Fibroblast of skin of abdomen (primary cell): ENCODE measurements at regions not wholly inside any gene's neighbourhood (a gene's known extent, or its start where the extent isn't known, plus 50 kb on each side); places are given as distances from the start of the nearest gene placed in this dataset.
A peak's percentile ranks its signal among the peaks of the same experiment; 100 is the strongest.
"Not testable (repeated sequence)": the region's sequence is repeated elsewhere in the genome, so short reads cannot be mapped to it uniquely, and the experiment has no call there.

ENCODE experiments used
- DNase-seq: peaks from one replicate; pipeline ENCODE4 v3.0.0-alpha.2; 2013

DNA sequence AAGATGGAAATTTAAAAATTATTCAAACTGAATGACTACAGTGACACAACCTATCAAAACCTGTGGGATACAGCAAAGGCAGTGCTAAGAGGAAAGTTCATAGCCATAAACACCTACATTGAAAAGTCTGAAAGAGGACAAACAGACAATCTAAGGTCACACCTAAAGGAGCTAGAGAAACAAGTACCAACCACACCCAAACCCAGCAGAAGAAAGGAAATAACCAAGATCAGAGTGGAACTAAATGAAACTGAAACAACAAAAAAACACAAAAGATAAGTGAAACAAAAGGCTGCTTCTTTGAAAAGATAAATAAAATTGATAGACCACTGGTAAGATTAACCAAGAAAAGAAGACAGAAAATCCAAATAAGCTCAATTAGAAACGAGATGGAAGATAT lies 247.2 kb upstream of the ZNF804A start:
- DNase-seq: no peak

DNA sequence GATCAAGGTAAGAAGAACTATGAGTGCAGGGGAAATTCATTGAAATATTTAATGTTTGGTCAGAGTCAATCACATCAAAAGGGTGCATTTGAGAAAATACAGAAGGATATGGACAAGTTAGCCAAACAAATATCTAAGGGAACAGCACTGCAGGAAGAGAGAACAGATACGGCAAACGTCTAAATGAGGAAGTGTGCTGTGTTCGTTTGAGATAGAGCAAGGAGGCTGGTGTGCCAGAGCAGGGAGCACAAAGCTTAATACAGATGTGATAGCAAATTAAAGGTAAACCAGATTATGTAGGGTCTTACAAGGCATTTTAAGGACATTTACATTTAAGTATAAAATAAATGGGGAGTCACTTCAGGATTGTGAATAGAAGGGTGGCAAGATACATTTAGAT lies 241.3 kb upstream of the ZNF804A start:
- DNase-seq: no peak

DNA sequence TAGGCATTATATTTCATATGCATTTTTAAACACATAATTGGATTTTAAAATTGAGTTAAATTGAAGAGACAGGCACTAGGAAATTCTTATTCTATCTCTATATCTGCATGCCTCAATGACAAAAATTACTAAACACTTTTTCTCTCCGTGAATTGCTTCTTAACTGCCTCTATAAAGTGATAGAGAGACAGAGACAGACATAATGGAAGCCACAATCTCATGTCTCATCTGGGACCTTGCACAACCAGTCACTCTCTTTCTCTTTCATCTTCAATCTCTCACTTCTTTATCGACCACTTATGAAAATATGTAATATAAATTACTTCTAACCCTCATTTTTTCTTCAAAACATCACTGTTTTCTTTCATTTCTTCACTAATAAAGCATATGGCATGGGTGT lies 238.9 kb upstream of the ZNF804A start:
- no peak for DNase-seq

DNA sequence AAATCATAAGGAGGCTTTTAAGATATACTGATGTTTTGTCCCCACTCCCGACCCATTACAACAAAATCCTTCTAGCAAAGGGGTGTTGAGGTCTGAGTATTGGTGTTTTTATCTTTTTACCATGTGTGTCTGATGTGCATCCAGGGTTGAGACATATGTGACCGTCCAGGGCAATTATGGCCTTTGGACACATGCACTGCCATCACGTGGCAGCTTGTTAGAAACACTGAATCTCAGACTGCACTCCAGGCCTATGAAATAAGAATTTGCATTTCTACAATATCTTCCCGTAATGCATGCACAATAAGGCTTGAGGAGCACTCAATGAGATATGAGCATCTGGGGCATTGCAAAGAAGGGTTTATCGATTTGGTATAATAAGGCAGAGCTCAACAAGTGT lies 235.1 kb upstream of the ZNF804A start:
- DNase-seq: no peak

DNA sequence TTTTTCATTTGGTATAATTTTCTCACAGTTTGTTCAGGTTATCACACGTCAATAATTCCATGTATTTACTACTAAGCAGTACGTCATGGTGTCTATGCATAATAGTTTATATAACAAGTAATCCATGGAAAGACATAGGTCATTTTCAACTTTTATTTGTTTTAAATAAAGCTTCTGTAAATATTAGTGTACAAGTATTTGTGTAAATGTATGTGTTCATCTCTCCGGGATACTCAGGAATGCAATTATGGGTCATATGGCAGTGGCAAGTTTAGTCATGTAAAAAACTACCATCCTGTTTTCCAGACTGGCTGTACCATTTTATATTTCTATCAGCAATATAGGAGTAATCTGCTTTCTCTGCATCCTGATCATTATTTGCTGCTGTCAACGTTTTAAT lies 231.1 kb upstream of the ZNF804A start:
- no peak for DNase-seq

DNA sequence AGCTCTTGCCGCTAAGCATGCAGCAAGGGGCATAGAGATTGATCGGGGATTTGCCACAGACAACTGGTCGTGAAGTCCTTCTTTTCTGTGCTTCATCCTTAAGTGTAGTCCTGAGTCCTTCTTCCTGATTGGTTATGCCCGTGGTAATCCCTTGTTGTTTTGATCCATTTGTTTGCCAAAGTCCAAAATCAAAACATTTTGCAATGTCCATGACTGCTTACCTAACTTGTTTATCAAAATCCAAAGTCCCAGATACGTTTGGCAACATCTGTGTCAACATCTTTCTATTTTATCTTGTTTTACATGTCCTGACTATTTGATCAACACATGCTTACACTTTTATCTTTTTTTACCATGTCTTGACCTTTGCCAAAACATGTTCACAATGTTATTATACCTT lies 229.0 kb upstream of the ZNF804A start:
- no peak for DNase-seq

DNA sequence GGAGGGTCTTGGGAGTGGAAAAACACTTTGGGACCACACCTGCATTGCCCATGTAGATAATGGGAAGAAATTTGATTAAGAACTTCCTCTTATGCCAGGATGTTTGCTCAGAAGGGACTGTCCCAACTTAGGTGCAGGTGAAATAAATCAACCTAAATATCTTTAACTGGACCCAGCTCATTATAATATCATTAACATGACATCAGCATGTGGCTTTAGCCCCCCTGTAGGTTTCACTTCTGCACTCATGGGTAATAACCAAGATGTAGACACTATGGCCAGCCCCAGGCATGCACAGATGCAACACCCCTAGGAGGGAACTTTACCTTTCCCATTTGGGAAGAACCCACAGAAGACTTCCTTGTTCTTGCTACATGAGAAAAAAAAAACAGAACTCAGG lies 227.4 kb upstream of the ZNF804A start:
- no peak for DNase-seq

DNA sequence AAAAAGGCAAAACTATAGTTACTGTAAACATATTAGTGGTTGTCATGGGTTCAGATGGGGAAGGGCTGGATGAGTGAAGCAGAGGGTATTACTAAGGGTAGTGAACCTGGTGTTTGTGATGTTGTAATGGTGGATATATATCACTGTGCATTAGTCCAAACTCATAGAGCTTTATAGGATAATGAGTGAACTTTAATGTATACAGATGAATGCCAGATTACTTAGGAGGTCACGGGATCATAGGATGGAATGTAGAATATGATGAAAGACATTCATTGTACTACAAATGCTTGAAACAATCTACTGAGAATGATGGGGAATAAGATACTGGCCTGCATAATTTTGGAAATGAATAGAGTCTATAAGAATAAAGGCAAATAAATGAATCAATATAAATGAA lies 226.7 kb upstream of the ZNF804A start:
- peak; percentile 24 for DNase-seq

DNA sequence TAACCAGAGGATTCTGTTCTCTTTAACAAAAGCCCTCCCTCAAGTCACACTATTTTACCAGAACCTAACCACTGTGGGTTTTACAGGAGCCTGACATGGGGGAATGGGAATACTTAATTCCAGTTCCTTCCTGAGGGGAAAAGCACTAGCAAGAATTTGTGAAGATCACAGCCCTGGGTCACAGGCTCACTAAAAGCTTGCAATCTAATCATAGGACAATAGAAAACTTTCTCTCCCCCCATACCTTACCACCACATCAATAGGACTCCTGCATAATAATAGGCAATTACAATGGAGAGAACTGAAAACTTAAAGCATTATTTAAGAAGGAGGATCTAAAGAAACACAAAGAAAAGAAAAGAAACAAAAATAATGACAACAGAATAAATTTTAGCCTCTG lies 225.8 kb upstream of the ZNF804A start:
- DNase-seq: no peak

DNA sequence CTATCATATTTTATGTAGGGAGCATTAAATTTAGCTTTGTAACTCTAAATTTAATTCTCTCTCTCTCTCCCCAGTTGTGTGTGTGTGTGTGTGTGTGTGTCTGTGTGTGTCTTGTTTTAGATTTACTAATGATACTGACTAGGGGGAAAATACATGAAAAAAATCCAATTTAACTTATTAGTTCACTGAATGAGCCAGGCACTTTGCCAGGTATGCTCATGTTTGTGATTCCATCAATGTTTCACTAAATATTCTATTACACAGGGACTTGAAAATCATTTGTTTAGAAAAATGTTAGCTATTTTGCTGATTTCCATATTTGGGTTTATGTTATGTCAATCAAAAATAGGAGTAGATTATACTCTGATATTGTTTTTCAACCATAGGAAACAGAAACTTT lies 203.7 kb upstream of the ZNF804A start:
- DNase-seq: peak; percentile 26

DNA sequence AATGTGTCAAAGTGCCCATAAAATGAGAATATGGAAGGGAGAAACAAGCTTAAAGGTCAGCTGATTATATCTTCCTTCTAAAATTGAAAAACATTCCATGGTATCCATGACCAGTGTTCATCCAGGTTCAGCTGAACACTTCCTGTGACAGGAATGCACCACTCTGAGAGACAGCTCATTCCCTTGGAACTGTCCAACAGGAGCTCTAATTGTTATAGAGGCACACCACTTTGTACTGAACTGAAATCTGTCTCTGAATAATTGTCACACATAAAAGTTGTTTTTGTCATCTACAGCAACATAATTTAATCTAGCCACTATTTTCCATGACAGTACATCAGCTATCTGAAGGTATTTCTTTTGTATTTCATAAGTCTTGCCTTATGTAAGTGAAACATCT lies 195.9 kb upstream of the ZNF804A start:
- DNase-seq: no peak

DNA sequence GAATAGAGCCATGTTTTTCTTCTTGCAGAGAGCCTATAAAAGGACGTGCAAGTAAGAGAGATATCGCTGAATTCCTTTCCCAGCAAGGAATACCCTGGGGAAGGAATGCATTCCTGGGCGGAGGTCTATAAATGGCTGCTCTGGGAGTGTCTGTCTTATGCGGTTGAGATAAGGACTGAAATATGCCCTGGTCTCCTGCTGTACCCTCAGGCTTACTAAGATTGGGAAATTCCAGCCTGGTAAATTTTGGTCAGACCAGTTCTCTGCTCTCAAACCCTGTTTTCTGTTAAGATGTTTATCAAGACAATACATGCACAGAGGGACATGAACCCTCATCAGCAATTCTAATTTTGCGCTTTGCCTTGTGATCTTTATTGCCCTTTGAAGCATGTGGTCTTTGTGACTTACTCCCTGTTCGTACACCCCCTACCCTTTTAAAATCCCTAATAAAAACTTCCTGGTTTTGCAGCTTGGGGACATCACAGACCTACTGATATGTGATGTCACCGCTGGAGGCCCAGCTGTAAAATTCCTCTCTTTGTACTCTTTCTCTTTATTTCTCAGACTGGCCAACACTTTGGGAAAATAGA lies 191.2 kb upstream of the ZNF804A start:
- DNase-seq: not testable (repeated sequence)

DNA sequence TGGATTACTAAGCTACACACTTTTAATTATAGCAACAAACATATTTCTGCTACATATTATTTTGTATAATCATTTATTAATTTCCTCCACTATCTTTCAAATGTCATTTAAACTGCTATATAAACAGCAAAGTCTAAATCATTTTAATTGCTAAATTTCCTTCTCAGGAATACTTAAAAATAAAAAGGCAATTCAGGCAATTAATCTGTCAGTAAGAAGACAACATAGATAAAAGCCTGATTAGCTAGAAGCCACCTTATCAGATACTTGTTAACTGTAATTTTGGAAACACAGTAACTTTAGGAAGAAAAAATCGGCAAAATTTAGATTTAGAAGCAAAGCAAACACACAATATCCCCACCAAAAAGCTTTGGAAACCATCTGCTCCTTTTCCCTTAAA lies 188.2 kb upstream of the ZNF804A start:
- DNase-seq: no peak

DNA sequence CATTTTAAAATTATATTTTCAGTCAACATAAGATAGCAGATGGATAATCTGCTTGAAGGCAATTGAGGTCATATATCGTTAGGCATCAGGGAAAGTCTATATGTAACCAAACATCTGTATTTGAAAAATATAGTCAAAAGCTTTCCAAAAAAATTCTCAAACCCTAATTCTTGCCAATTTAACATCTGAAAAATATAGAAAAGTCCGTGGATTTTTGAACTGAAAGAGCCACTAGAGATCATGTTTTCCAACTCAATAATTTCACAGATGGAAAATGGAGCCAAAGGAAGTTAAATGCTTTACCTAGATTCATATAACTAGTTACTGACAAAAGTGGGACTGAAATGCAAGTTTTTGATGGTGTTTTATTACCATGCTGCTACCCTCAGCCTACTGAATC lies 185.1 kb upstream of the ZNF804A start:
- DNase-seq: no peak

DNA sequence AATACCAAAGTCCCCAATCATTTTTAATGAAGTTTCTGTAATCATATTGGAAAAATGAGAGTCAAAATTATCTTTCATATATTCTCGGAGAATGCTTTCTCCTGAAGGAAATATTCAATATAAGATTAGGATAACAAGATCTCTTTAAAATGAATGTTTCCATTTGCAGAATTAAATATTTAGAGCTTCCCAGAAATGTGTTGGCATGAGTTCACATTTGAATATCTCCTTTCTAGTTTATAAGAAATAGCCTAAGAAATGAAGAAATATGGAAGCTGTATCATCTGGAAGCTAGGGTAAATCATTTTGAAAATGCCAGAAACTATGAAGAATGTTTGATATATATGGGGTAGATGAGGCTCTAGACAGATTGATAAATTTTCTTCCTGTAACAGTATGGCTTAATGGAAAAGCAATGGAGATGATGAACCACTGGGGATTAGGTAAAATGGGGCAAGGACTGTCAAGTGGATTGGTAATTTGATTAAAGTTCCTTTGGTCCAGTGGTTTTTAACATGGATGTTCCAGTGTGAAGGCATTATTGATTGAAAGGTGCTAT lies 184.6 kb upstream of the ZNF804A start:
- no peak for DNase-seq

DNA sequence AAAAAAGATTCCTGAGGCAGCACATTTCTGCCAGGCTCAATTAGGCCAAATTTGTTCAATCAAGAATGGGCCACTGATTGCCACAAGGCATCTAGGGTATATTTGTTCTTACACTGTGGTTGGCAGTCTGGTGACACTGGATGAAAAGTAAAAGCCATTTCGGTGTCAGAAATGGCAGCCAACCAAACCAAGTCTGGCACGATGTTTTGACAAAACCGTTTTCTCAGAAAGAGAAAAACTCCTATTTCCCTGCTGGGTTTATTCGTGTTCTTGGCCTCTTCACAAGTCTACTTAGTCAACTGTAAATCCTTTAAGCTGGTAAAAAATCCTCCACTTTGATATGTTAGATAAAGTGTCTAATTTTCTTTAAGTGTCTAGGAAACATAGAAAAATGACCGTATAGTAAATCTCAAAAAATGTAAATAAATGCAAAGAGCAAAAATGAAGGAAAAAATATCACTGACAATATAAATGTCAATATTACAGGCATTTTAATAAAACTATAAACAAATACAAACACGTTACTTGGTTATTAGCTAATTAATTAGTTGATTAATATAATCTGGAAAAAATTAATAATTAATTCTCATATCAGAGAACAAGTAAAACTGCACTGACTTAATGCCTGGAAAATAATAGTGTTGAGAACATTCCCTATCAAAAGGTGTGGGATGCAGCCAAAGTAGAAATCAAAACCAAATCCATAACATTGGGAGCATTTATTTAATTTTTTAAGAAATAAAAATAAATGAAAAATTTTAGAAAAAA lies 182.0 kb upstream of the ZNF804A start:
- no peak for DNase-seq

DNA sequence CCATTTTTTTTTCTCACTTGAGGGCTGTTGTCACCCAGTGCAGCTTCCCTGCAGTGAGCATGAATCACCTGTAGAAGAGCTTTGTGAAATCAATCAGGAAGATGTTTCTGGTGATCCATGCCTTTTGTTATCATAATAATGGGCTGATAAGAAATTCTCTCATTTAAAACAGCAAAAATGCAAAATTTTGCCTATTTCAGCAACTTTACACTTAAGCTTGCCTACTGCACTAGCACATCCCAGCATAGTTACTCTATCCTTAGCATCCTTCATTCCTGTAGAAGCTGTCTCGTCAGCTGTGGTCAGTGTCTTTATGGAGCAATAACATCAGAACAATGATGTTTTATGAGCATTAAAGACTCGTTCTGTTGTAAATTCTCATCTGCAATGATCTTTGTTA lies 178.6 kb upstream of the ZNF804A start:
- no peak for DNase-seq

DNA sequence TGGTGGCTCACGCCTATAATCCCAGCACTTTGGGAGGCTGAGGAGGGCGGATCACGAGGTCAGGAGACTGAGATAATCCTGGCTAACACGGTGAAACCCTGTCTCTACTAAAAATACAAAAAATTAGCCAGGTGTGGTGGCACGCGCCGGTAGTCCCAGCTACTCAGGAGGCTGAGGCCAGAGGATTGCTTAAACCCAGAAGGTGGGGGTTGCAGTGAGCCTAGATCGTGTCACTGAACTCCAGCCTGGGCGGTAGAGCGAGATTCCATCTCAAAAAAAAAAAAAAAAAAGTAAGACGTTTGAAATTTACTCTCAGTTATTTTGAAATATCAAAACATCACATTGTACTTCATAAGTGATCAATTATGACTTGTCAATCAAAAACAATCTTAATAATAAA lies 176.9 kb upstream of the ZNF804A start:
- DNase-seq: not testable (repeated sequence)

DNA sequence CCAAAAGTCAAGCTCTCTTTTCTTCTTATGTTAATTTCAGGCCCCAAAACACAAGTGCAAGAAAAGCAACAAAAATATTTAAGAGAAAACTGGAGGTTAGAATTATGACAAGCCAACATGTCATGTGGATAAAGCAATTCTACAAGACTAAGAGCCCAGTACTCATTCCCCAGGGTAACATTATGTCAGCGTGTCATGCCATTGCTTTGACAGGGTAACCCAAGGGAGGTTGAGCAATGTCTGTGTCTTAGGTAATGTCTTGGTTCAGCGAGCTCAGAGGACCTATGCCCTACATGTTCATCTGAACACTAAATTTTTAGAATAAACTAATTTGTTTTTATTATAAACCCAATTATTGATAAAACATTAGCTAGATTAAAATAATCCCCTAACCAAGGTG lies 173.2 kb upstream of the ZNF804A start:
- no peak for DNase-seq

DNA sequence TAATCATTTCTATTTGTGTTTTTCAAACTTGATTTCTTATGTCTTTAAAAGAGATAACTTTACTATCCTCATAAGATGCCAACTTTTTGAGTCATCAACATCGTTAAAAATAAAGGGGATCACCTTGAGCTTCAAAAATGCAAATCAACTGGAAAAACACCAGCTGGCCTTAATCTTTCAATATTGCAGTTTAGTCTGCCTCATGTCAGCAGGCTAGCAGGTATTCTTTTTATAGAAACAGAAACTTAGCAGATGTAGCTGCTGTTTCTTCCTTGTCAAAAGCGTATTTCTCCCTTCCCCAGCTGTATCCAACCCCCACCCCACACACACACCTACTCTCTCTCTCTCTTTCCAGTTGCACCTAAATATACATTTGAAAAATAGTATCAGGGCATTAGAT lies 154.1 kb upstream of the ZNF804A start:
- no peak for DNase-seq

DNA sequence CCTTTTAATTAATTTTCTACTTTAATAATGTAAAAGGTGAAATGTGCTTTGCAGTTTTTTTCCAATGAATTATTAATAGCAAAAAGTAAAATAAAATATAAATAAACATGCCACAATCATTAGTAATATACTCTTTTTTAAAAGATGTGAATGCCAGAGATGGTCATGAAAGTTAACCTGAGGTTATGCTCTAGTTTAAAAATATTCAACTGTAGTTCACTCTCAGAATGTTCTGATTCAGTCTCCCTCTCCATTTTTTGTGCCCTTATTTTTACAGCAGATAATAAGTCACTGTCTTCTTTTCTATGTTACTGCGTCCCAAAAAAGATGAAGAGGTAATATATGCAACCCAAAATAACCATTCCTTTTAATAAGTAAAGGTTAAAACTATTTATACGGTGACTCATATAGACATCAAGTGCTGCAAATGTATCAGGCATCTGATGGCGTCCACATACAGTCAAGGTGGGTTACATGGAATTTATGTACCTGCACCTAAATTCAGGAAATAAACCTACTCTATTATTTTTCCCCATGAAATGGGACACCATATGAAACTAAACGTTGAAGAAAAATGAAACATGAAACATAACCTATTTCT lies 153.6 kb upstream of the ZNF804A start:
- no peak for DNase-seq

DNA sequence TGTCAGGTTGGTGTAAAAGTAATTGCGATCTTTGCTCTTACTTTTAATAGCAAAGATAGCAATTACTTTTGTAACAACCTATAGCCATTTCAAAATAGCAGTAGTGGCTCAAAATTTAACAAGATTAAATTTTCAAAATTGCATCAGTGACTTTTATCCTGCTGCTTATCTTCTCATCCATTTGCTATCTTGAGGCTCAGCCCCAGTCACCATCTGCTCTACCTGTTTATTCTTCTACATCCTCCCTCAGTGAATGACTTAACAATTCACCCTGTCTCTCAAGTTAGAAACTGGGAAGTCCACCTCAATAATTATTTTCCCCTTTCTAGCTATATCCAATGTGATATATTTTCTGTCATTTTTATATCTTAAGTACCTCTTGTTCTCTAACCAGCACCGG lies 148.6 kb upstream of the ZNF804A start:
- no peak for DNase-seq

DNA sequence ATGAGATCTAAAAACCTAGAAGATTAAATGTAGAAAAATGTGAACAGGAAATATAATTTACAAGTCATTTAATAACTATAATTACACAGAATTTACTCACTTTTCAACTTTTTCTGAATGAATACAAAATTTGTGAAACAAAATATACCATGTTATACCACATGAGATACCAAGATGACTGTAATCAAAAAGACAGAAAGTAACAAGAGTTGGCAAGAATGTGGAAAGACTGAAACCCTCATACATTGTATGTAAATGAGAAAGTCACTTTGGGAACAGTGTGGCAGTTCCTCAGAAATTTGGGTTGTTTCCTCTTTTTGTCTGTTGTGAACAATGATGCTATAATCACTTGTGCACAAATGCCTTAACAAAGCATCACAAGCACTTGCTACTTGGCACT lies 145.4 kb upstream of the ZNF804A start:
- no peak for DNase-seq

DNA sequence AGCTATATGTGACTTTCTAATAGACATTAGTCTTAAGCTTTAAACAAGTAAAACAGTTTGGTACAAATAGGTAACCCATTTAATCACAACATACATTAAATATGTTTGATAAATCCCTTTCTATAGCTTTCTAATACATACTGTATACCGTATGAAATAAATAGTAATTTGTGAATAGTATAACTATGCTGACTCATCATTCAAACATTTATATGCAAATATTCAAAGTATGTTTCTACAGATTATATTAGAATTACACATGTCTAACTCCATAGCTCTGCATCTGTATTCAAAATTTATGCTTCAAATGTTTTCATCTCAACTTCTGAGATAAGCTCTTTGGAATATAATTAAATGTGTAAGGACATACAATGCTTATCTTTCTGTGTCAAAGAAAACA lies 142.7 kb upstream of the ZNF804A start:
- DNase-seq: peak; percentile 1
